ENCODE measurements at regions not wholly inside any gene's neighbourhood (a gene's known extent, or its start where the extent isn't known, plus 50 kb on each side); places are given as distances from the start of the nearest gene placed in this dataset.

- DNase-seq (ENCODE audit: low spot score) = peak; percentile 22
Observed at GRCh38 chr2:189369566-189369965, 71.7 kb upstream of the WDR75 start.

- DNase-seq (ENCODE audit: low spot score) = no peak
Observed at GRCh38 chr2:189370719-189371118, 70.6 kb upstream of the WDR75 start.

DNA sequence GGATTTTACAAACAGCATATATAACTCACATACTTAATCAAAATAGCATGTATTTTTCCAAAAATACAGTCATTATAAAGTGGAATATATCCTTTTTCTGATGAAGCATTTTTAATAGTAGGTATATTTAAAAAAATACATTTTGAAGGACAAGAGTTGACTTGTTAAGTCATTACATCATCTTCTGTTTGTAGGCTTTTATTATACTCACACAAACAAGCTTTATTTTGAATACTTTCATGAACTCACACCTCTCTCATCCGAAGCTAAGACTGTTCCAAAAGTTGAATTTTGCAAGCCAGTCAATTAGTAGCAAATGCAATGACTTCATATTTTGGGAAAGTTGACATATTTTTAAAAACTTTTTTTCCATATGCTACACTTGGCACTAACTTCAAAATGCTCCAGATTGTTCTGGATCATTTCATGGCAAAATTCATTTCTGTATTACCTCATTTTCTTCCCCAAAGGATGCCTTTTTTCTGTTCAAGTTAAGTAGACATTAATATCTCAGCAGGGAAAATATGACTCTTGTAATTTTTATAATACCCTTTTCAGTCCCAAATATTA lies 68.5 kb upstream of the WDR75 start:
- no peak for DNase-seq (ENCODE audit: low spot score)

- DNase-seq (ENCODE audit: low spot score) = no peak
Observed at GRCh38 chr2:189374481-189374880, 66.8 kb upstream of the WDR75 start.

DNA sequence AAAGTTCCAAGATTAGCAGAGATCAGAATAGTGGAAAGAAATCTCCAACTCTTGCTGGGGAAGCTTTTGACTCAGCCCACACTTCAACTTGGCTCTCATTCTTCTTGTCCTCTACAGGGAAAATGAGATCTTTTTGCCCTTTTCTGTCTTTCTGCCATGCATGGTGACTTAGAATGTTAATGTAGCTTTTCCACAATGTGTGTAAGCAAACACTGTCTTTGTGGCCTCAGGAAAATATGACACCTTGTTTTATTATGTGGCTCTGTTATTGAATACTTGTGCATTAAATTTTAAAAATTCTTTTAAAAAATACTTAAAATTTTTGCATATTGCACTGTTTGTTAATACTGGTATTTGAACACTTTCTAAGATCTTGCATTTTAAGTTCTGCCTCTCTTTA lies 65.4 kb upstream of the WDR75 start:
- DNase-seq (ENCODE audit: low spot score) = no peak

DNA sequence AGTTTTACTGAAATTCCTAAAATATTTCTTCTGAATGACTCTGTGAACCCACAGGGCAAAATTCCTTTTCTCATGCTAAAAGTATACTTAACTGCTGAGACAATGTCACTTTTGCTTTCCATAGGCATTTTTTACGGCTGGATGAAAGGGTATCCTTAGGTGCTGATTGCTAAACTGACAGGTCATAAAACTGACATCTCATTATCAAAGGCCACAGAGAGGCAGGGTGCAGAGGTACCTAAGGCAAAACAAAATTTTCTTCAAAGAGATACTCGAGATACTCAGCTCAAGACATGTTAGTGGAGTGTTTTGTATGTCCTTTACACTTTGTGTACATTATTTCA lies 62.0 kb upstream of the WDR75 start:
- DNase-seq (ENCODE audit: low spot score) = no peak

- no peak for DNase-seq (ENCODE audit: low spot score)
Observed at GRCh38 chr2:189379731-189380261, 61.5 kb upstream of the WDR75 start.

GRCh38 chr2:189382668-189383067 lies 58.6 kb upstream of the WDR75 start:
- DNase-seq (ENCODE audit: low spot score) = no peak

- no peak for DNase-seq (ENCODE audit: low spot score)
Observed at GRCh38 chr2:189386741-189387140, 54.5 kb upstream of the WDR75 start.

- no peak for DNase-seq (ENCODE audit: low spot score)
Observed at GRCh38 chr2:189391201-189391600, 50.1 kb upstream of the WDR75 start.

All from hepatic stellate cell (primary cell).